Brain microvascular endothelial cell (primary cell): ENCODE measurements at regions not wholly inside any gene's neighbourhood (a gene's known extent, or its start where the extent isn't known, plus 50 kb on each side); places are given as distances from the start of the nearest gene placed in this dataset.

Experiments used
- DNase-seq: peaks from one replicate; pipeline ENCODE4 v3.0.0-alpha.2; 2020
- H3K27ac ChIP-seq: fragments of 250-450 bp; sonication (Bioruptor Pico); 2 replicates; pipeline ENCODE4 v1.5.1; 2020; ENCODE audit warnings: mild to moderate bottlenecking, moderate library complexity
- H3K27me3 ChIP-seq: fragments of 250-450 bp; sonication (Bioruptor Pico); replicated peaks from 2 replicates; pipeline ENCODE4 v1.5.1; 2020; ENCODE audit warnings: mild to moderate bottlenecking
- H3K36me3 ChIP-seq: fragments of 250-450 bp; sonication (Bioruptor Pico); replicated peaks from 2 replicates; pipeline ENCODE4 v1.5.1; 2020; ENCODE audit warnings: mild to moderate bottlenecking
- H3K4me3 ChIP-seq: 2 replicates; pipeline ENCODE4 v1.5.1; 2011; ENCODE audit warnings: low read depth, mild to moderate bottlenecking, control low read depth, low read length, moderate library complexity
- CTCF ChIP-seq: IDR thresholded peaks from 2 replicates; pipeline ENCODE4 v1.5.1; 2011; ENCODE audit warnings: low read depth, mild to moderate bottlenecking, moderate library complexity, low read length, control low read depth, inconsistent platforms; ENCODE audit errors: missing control alignments
- in situ Hi-C: cut with HindIII; loops from 2 replicates; pipeline ENCODE4 v1.10.0; 2017; ENCODE audit warnings: low sequenced_read_pairs, low pct_ligation_motif_present

GRCh38 chr18:72638376-72638775 lies 94.2 kb upstream of the CBLN2 start:
- Histone ChIP-seq H3K27me3 (no peaks in the 10 kb centered on the region), H3K27ac (no peak overlapping the region), H3K4me3 (no peak overlapping the region), H3K36me3 (no peaks in the 10 kb centered on the region)
- in situ Hi-C loops: no loop called here
- DNase-seq: no peak
- no peak for TF ChIP-seq CTCF

GRCh38 chr18:72637721-72638120 lies 93.6 kb upstream of the CBLN2 start:
- no peak overlapping the region for H3K4me3 ChIP-seq
- H3K36me3 ChIP-seq: no peaks in the 10 kb centered on the region
- in situ Hi-C loops: no loop called here
- H3K27me3 ChIP-seq: no peaks in the 10 kb centered on the region
- H3K27ac ChIP-seq: no peak overlapping the region
- DNase-seq: no peak
- TF ChIP-seq CTCF: no peak

GRCh38 chr18:72637299-72637698 lies 93.2 kb upstream of the CBLN2 start:
- H3K27me3 ChIP-seq: no peaks in the 10 kb centered on the region
- H3K36me3 ChIP-seq: no peaks in the 10 kb centered on the region
- no peak for TF ChIP-seq CTCF
- no peak overlapping the region for H3K27ac ChIP-seq
- DNase-seq: no peak
- no peak overlapping the region for H3K4me3 ChIP-seq
- in situ Hi-C loops: no loop called here

- Histone ChIP-seq H3K4me3 (no peak overlapping the region), H3K27ac (no peak overlapping the region), H3K27me3 (no peaks in the 10 kb centered on the region), H3K36me3 (no peaks in the 10 kb centered on the region)
- in situ Hi-C loops: no loop called here
- TF ChIP-seq CTCF: no peak
- no peak for DNase-seq
Observed at GRCh38 chr18:72636611-72637010, 92.5 kb upstream of the CBLN2 start.

- H3K36me3 ChIP-seq: no peaks in the 10 kb centered on the region
- H3K27me3 ChIP-seq: no peaks in the 10 kb centered on the region
- no peak for TF ChIP-seq CTCF
- H3K27ac ChIP-seq: no peak overlapping the region
- in situ Hi-C loops: no loop called here
- no peak for DNase-seq
- H3K4me3 ChIP-seq: no peak overlapping the region
Observed at GRCh38 chr18:72634500-72634899, 90.4 kb upstream of the CBLN2 start.

GRCh38 chr18:72630991-72631390 lies 86.8 kb upstream of the CBLN2 start:
- Histone ChIP-seq H3K4me3 (no peak overlapping the region), H3K27ac (no peak overlapping the region), H3K36me3 (no peaks in the 10 kb centered on the region), H3K27me3 (no peaks in the 10 kb centered on the region)
- in situ Hi-C loops: no loop called here
- no peak for DNase-seq
- no peak for TF ChIP-seq CTCF
